ENCODE measurements at regions not wholly inside any gene's neighbourhood (a gene's known extent, or its start where the extent isn't known, plus 50 kb on each side); places are given as distances from the start of the nearest gene placed in this dataset.
"Not testable (repeated sequence)": the region's sequence is repeated elsewhere in the genome, so short reads cannot be mapped to it uniquely, and the experiment has no call there.

DNA sequence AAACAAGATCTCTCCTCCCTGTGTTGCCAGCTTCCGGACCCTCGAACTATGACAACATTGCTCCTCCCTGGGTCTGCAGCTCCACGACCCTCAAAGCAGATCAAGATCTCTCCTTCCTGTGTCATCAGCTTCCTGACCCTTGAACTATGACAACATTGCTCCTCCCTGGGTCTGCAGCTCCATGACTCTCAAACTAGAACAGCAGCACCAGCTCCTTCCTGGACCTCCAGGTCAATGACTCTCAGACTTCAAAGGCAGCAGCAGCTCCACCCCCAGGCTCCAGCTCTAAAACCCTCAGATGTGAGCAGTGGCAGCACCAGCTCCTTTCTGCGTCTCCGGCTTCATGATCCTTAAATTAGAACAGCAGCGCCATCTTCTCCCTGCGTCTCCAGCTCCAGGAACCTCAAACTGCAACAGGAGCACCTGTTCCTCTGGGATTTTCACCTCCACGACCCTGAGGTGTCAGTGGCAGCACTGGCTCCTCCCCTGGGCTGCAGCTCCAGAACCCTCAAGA is 341.0 kb upstream of the SULF2 start:
- Histone ChIP-seq H3K4me1 (ENCODE audit: control insufficient read depth, insufficient read depth, low read length) (peaks cover 4% of the 10 kb centered on the region), H3K36me3 (ENCODE audit: control insufficient read depth, insufficient read depth, low read length) (no peaks in the 10 kb centered on the region), H3K4me3 (ENCODE audit: low read length) (no peak overlapping the region), H3K9ac (ENCODE audit: low read length) (no peak overlapping the region), H3K27me3 (ENCODE audit: control insufficient read depth, insufficient read depth, low read length) (no peaks in the 10 kb centered on the region), H3K27ac (ENCODE audit: low read depth, low read length) (no peak overlapping the region)

DNA sequence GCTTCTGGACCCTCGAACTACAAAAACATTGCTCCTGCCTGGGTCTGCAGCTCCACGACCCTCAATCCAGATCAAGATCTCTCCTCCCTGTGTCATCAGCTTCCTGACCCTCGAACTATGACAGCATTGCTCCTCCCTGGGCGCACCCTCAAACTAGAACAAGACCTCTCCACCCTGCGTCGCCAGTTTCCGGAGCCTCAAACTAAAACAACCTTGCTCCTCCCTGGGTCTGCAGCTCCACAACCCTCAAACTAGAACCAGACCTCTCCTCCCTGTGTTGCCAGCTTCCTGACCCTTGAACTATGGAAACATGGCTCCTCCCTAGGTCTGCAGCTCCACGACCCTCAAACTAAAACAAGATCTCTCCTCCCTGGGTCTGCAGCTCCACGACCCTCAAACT is 339.7 kb upstream of the SULF2 start:
- H3K27ac ChIP-seq (ENCODE audit: low read depth, low read length): no peak overlapping the region
- H3K36me3 ChIP-seq (ENCODE audit: control insufficient read depth, insufficient read depth, low read length): no peaks in the 10 kb centered on the region
- H3K27me3 ChIP-seq (ENCODE audit: control insufficient read depth, insufficient read depth, low read length): no peaks in the 10 kb centered on the region
- peaks cover 4% of the 10 kb centered on the region for H3K4me1 ChIP-seq (ENCODE audit: control insufficient read depth, insufficient read depth, low read length)
- no peak overlapping the region for H3K9ac ChIP-seq (ENCODE audit: low read length)
- no peak overlapping the region for H3K4me3 ChIP-seq (ENCODE audit: low read length)

DNA sequence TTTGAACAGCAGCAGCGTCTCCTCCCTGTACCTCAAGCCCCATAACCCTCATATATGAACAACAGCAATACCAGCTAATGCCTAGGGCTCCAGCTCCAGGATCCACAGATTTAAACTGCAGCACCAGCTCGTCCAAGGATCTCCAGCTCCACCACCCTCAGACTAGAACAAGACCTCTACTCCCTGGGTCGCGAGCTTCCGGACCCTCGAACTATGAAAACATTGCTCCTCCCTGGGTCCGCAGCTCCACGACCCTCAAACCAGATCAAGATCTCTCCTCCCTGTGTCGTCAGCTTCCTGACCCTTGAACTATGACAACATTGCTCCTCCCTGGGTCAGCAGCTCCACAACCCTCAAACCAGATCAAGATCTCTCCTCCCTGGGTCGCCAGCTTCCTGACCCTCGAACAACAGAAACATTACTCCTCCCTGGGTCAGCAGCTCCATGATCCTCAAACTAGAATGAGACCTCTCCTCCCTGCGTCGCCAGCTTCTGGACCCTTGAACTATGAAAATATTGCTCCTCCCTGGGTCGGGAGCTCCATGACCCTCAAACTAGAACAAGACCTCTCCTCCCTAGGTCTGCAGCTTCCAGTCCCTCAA is 339.0 kb upstream of the SULF2 start:
- Histone ChIP-seq H3K4me3 (ENCODE audit: low read length) (no peak overlapping the region), H3K36me3 (ENCODE audit: control insufficient read depth, insufficient read depth, low read length) (no peaks in the 10 kb centered on the region), H3K4me1 (ENCODE audit: control insufficient read depth, insufficient read depth, low read length) (peaks cover 4% of the 10 kb centered on the region), H3K27ac (ENCODE audit: low read depth, low read length) (no peak overlapping the region), H3K9ac (ENCODE audit: low read length) (no peak overlapping the region), H3K27me3 (ENCODE audit: control insufficient read depth, insufficient read depth, low read length) (no peaks in the 10 kb centered on the region)

DNA sequence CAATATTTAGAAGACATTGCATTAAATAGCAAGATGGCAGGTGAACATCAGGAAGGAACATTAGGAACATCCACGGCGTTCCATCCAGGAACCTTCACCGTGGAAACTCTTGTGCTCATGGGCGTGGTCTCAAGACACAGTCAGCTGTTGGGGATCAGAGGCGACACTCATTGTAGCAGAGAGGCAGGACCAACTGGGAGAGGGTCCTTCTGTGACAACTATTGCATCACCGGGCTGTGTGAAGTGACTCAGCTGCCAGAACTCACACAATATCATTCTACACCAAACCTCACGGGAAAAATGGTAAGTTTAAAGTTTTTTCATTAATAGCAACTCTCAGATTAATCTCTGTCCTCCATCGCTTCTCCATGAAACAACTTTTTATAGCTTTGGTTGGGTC is 334.8 kb upstream of the SULF2 start:
- Histone ChIP-seq H3K4me3 (ENCODE audit: low read length) (no peak overlapping the region), H3K27ac (ENCODE audit: low read depth, low read length) (no peak overlapping the region), H3K9ac (ENCODE audit: low read length) (no peak overlapping the region), H3K36me3 (ENCODE audit: control insufficient read depth, insufficient read depth, low read length) (no peaks in the 10 kb centered on the region), H3K4me1 (ENCODE audit: control insufficient read depth, insufficient read depth, low read length) (no peaks in the 10 kb centered on the region), H3K27me3 (ENCODE audit: control insufficient read depth, insufficient read depth, low read length) (no peaks in the 10 kb centered on the region)

DNA sequence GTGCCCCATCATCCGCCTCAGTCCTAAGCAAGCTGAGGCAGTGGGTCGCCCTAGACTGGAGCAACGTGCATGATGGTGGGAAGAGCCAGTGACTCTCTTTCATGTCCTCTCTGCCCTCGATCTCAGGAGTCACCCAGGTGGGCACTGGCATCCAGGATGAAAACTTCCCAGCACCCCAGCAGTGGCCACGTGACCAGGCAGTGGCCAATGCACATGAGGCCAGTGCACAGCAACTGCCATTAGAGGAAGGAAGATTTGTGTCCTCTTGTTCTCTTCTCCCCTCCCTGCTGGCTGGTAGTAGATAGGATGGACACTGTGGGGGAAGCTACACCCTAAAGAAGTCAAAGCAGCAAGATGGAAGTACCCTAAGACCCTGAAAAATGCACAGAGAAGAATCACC is 334.1 kb upstream of the SULF2 start:
- not testable (repeated sequence) for H3K4me1 ChIP-seq (ENCODE audit: control insufficient read depth, insufficient read depth, low read length); H3K36me3 ChIP-seq (ENCODE audit: control insufficient read depth, insufficient read depth, low read length); H3K27ac ChIP-seq (ENCODE audit: low read depth, low read length); H3K4me3 ChIP-seq (ENCODE audit: low read length); H3K27me3 ChIP-seq (ENCODE audit: control insufficient read depth, insufficient read depth, low read length); H3K9ac ChIP-seq (ENCODE audit: low read length)

DNA sequence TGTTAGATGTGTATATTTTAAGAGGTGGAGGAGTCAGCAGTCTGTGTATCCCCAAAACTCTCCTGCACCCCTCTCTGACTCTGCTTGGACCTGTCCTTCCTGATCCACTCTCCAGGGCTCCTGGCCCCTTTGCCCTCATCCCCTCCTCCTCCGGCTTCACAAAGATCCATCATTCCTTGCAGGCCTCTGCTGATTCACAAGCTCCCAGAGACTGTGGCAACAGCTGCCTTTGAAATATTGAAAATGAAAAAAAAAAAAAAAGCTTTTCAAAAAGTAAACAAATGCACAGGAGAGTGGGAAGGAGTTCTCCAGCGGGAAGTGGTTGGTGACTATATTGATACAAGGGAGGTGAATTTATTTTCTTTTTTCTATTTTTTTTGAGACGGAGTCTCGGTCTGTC is 330.2 kb upstream of the SULF2 start:
- H3K27me3 ChIP-seq (ENCODE audit: control insufficient read depth, insufficient read depth, low read length): no peaks in the 10 kb centered on the region
- no peak overlapping the region for H3K4me3 ChIP-seq (ENCODE audit: low read length)
- no peak overlapping the region for H3K9ac ChIP-seq (ENCODE audit: low read length)
- no peaks in the 10 kb centered on the region for H3K36me3 ChIP-seq (ENCODE audit: control insufficient read depth, insufficient read depth, low read length)
- H3K4me1 ChIP-seq (ENCODE audit: control insufficient read depth, insufficient read depth, low read length): no peaks in the 10 kb centered on the region
- H3K27ac ChIP-seq (ENCODE audit: low read depth, low read length): no peak overlapping the region

DNA sequence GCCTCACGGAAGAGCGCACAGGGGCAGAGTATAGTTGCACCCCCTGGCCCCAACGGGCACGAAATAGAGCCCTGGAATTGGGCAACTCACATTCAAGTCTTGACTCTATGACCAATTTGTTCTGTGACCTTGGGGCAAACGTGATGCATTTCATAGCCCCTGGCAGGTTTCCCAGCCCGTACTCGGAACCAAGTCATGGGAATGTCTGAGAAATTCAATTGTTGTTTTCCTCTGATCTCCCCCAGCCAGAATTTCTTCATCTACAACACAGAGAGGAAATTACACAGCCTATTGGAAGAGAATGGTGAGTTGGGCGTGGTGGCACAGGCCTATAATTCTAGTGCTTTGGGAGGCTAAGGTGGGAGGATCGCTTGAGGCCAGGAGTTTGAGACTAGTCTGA is 322.3 kb upstream of the SULF2 start:
- Histone ChIP-seq H3K4me3 (ENCODE audit: low read length) (no peak overlapping the region), H3K9ac (ENCODE audit: low read length) (no peak overlapping the region), H3K27me3 (ENCODE audit: control insufficient read depth, insufficient read depth, low read length) (no peaks in the 10 kb centered on the region), H3K36me3 (ENCODE audit: control insufficient read depth, insufficient read depth, low read length) (no peaks in the 10 kb centered on the region), H3K4me1 (ENCODE audit: control insufficient read depth, insufficient read depth, low read length) (no peaks in the 10 kb centered on the region), H3K27ac (ENCODE audit: low read depth, low read length) (no peak overlapping the region)

DNA sequence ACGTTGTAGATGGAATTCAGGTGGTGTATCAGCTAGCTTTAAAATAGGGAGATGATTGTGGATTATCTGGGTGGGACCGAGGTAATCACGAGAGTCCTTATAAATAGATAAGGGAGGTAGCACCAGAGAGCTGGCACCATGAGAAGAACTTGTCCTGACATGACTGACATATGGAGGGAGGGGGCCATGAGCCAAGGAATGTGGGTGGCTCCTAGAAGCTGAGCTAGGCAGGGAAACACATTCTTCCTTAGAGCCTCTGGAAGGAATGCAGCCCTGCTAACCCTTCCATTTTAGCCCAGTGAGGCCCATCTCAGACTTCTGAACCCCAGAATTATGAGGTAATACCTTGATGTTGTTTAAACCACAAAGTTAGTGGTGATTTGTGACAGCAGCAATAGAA is 321.1 kb upstream of the SULF2 start:
- Histone ChIP-seq H3K36me3 (ENCODE audit: control insufficient read depth, insufficient read depth, low read length) (no peaks in the 10 kb centered on the region), H3K4me1 (ENCODE audit: control insufficient read depth, insufficient read depth, low read length) (no peaks in the 10 kb centered on the region), H3K27ac (ENCODE audit: low read depth, low read length) (no peak overlapping the region), H3K27me3 (ENCODE audit: control insufficient read depth, insufficient read depth, low read length) (no peaks in the 10 kb centered on the region), H3K9ac (ENCODE audit: low read length) (no peak overlapping the region), H3K4me3 (ENCODE audit: low read length) (no peak overlapping the region)

DNA sequence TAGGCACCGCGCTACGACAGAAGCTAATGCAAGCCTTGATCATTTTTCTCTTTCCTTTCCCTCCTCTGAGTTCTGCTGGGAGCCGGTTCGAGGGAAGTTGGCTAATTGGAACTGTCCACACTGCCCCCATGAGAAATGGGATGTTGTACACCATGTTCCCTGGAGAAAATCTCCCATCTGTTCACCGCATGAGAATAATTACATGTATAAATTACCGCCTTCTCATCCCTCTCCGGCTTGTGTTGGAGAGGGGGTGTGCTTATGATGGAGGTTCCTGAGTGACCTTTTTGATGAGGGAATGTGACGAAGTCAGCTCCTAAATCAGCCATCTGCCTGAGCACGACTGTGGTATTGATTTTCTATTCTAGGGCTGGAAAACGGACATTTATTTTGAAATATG is 320.2 kb upstream of the SULF2 start:
- Histone ChIP-seq H3K27ac (ENCODE audit: low read depth, low read length) (no peak overlapping the region), H3K9ac (ENCODE audit: low read length) (no peak overlapping the region), H3K27me3 (ENCODE audit: control insufficient read depth, insufficient read depth, low read length) (no peaks in the 10 kb centered on the region), H3K36me3 (ENCODE audit: control insufficient read depth, insufficient read depth, low read length) (no peaks in the 10 kb centered on the region), H3K4me3 (ENCODE audit: low read length) (no peak overlapping the region), H3K4me1 (ENCODE audit: control insufficient read depth, insufficient read depth, low read length) (no peaks in the 10 kb centered on the region)

DNA sequence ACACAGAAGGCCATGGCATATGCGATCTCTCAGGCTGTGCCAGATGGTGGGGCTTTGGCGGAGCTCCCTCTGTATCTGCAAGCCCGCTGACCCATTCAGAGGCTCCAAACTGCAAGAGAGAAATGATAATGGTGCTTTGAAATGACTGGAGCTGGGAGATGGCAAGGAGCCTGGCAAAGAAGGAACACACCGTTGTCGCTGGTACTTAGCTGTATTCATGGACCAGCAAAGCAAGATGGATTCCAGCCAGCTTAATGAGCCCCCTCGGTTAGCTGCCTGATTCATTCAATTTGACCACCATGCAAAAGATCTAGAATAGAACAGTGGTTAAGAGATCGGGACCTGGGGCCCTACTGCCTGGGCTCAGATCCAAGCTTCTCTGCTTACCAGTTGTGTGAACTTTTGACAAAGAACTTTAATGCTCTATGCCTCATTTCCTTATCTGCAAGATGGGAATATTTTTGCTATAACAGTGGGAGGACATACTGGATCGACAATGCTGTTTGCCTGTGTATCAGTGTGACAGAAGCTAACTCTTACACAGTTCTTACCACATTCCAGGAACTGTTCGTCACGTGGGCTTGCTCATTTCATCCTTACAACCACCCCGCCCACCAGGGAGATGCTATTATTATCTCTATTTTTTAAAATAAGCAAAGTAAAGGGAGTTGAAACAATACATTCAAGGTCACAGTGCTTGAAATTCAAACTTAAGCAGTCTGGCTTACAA is 317.8 kb upstream of the SULF2 start:
- no peaks in the 10 kb centered on the region for H3K4me1 ChIP-seq (ENCODE audit: control insufficient read depth, insufficient read depth, low read length)
- H3K36me3 ChIP-seq (ENCODE audit: control insufficient read depth, insufficient read depth, low read length): no peaks in the 10 kb centered on the region
- no peak overlapping the region for H3K4me3 ChIP-seq (ENCODE audit: low read length)
- H3K27me3 ChIP-seq (ENCODE audit: control insufficient read depth, insufficient read depth, low read length): no peaks in the 10 kb centered on the region
- H3K9ac ChIP-seq (ENCODE audit: low read length): no peak overlapping the region
- no peak overlapping the region for H3K27ac ChIP-seq (ENCODE audit: low read depth, low read length)

DNA sequence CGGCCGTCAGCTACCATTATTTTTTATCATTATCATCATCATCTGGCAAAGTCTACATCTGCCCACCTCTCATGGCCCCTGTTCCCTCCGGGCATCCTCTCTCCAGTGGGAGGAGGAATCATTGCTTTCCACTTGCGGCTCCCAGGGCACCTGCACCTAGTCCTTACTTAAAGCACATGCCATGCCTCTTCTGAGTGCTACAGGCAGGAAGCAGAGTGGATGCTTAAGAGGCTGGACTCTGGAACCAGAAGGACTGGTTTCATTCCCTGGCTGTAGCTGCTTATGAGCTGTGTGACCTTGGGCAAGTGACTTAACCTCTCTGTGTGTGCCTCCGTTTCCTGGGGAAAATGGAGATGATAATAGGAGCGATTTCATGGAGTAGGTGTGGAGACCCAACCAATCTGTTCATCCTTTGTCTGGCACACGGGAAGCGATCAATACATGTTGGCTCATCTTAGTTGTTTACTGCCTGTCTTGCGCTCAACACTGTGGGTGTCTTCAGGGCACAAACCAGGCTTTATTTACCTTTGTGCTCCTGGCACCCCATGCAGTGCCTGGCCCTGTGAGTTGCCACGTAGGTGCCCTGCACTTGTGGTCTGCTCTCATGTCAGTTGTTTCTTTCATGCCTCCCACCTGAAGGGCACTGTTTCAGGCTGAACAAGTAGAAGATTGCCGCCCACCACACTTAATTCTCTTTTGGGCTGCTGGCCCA is 317.0 kb upstream of the SULF2 start:
- Histone ChIP-seq H3K4me3 (ENCODE audit: low read length) (no peak overlapping the region), H3K4me1 (ENCODE audit: control insufficient read depth, insufficient read depth, low read length) (no peaks in the 10 kb centered on the region), H3K27me3 (ENCODE audit: control insufficient read depth, insufficient read depth, low read length) (no peaks in the 10 kb centered on the region), H3K27ac (ENCODE audit: low read depth, low read length) (no peak overlapping the region), H3K9ac (ENCODE audit: low read length) (no peak overlapping the region), H3K36me3 (ENCODE audit: control insufficient read depth, insufficient read depth, low read length) (no peaks in the 10 kb centered on the region)

DNA sequence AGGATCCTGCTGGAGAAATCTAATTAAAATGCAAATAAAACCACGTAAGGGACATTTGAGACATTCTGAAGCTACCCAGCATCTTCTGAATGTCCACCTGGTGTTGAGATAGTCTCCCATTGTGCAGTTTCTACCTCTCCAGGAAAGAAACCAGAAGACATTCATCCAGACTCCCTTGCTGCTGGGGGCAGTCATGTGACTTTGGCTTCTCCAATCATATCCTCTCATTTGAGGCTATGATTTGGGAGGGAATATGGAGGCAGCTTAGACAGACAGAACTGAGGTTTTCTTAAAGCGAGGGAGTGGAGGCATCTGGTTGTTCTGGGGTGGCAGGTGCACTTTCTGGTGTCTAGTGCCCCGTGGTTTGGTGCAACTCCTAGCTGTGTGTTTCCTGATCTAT is 315.2 kb upstream of the SULF2 start:
- no peaks in the 10 kb centered on the region for H3K4me1 ChIP-seq (ENCODE audit: control insufficient read depth, insufficient read depth, low read length)
- H3K27ac ChIP-seq (ENCODE audit: low read depth, low read length): no peak overlapping the region
- no peaks in the 10 kb centered on the region for H3K27me3 ChIP-seq (ENCODE audit: control insufficient read depth, insufficient read depth, low read length)
- no peak overlapping the region for H3K4me3 ChIP-seq (ENCODE audit: low read length)
- H3K36me3 ChIP-seq (ENCODE audit: control insufficient read depth, insufficient read depth, low read length): no peaks in the 10 kb centered on the region
- no peak overlapping the region for H3K9ac ChIP-seq (ENCODE audit: low read length)
